ENCODE measurements at regions not wholly inside any gene's neighbourhood (a gene's known extent, or its start where the extent isn't known, plus 50 kb on each side); places are given as distances from the start of the nearest gene placed in this dataset.
A peak's percentile ranks its signal among the peaks of the same experiment; 100 is the strongest.
"Not testable (repeated sequence)": the region's sequence is repeated elsewhere in the genome, so short reads cannot be mapped to it uniquely, and the experiment has no call there.

GRCh38 chr5:34180940-34181614 lies 138.1 kb upstream of the C1QTNF3 start:
- H3K27me3 ChIP-seq (ENCODE audit: insufficient read depth, poor library complexity, severe bottlenecking); H3K27ac ChIP-seq (replicated peaks); DNase-seq (ENCODE audit: low read depth in 1 of 2, low spot score in 1 of 2); H3K4me3 ChIP-seq (replicated peaks; ENCODE audit: insufficient read depth, low read length): not testable (repeated sequence)

GRCh38 chr5:34185005-34185404 lies 142.0 kb upstream of the C1QTNF3 start:
- H3K4me3 ChIP-seq (replicated peaks; ENCODE audit: insufficient read depth, low read length); H3K27ac ChIP-seq (replicated peaks); H3K27me3 ChIP-seq (ENCODE audit: insufficient read depth, poor library complexity, severe bottlenecking); DNase-seq (ENCODE audit: low read depth in 1 of 2, low spot score in 1 of 2): not testable (repeated sequence)

- not testable (repeated sequence) for H3K27me3 ChIP-seq (ENCODE audit: insufficient read depth, poor library complexity, severe bottlenecking); H3K27ac ChIP-seq (replicated peaks); H3K4me3 ChIP-seq (replicated peaks; ENCODE audit: insufficient read depth, low read length)
- DNase-seq (ENCODE audit: low read depth in 1 of 2, low spot score in 1 of 2), result peak in 1 of 2 experiments; percentile 6
Observed at GRCh38 chr5:34185572-34185971, 142.6 kb upstream of the C1QTNF3 start.

GRCh38 chr5:34186108-34186507 lies 143.1 kb upstream of the C1QTNF3 start:
- not testable (repeated sequence) for H3K27ac ChIP-seq (replicated peaks); H3K27me3 ChIP-seq (ENCODE audit: insufficient read depth, poor library complexity, severe bottlenecking); H3K4me3 ChIP-seq (replicated peaks; ENCODE audit: insufficient read depth, low read length)
- peak in 1 of 2 experiments; percentile 15 for DNase-seq (ENCODE audit: low read depth in 1 of 2, low spot score in 1 of 2)

GRCh38 chr5:34186865-34187264 lies 143.9 kb upstream of the C1QTNF3 start:
- not testable (repeated sequence) for H3K27ac ChIP-seq (replicated peaks); H3K27me3 ChIP-seq (ENCODE audit: insufficient read depth, poor library complexity, severe bottlenecking); H3K4me3 ChIP-seq (replicated peaks; ENCODE audit: insufficient read depth, low read length)
- DNase-seq (ENCODE audit: low read depth in 1 of 2, low spot score in 1 of 2), result peak in 1 of 2 experiments; percentile 6

- H3K27me3 ChIP-seq (ENCODE audit: insufficient read depth, poor library complexity, severe bottlenecking); H3K27ac ChIP-seq (replicated peaks); H3K4me3 ChIP-seq (replicated peaks; ENCODE audit: insufficient read depth, low read length): not testable (repeated sequence)
- DNase-seq (ENCODE audit: low read depth in 1 of 2, low spot score in 1 of 2), result peak in 1 of 2 experiments; percentile 17
Observed at GRCh38 chr5:34187441-34187840, 144.4 kb upstream of the C1QTNF3 start.

GRCh38 chr5:34188001-34188822 lies 145.2 kb upstream of the C1QTNF3 start:
- not testable (repeated sequence) for H3K27ac ChIP-seq (replicated peaks); H3K27me3 ChIP-seq (ENCODE audit: insufficient read depth, poor library complexity, severe bottlenecking); H3K4me3 ChIP-seq (replicated peaks; ENCODE audit: insufficient read depth, low read length)
- DNase-seq (ENCODE audit: low read depth in 1 of 2, low spot score in 1 of 2), result peak; percentile 55 to 84

- H3K4me3 ChIP-seq (replicated peaks; ENCODE audit: insufficient read depth, low read length); H3K27me3 ChIP-seq (ENCODE audit: insufficient read depth, poor library complexity, severe bottlenecking); H3K27ac ChIP-seq (replicated peaks): not testable (repeated sequence)
- DNase-seq (ENCODE audit: low read depth in 1 of 2, low spot score in 1 of 2), result peak in 1 of 2 experiments; percentile 25
Observed at GRCh38 chr5:34189246-34189645, 146.2 kb upstream of the C1QTNF3 start.

- H3K27ac ChIP-seq (replicated peaks); H3K4me3 ChIP-seq (replicated peaks; ENCODE audit: insufficient read depth, low read length); H3K27me3 ChIP-seq (ENCODE audit: insufficient read depth, poor library complexity, severe bottlenecking): not testable (repeated sequence)
- DNase-seq (ENCODE audit: low read depth in 1 of 2, low spot score in 1 of 2), result peak in 1 of 2 experiments; percentile 21
Observed at GRCh38 chr5:34189752-34190411, 146.9 kb upstream of the C1QTNF3 start.

GRCh38 chr5:34190466-34190865 lies 147.5 kb upstream of the C1QTNF3 start:
- not testable (repeated sequence) for H3K4me3 ChIP-seq (replicated peaks; ENCODE audit: insufficient read depth, low read length); H3K27ac ChIP-seq (replicated peaks)
- DNase-seq (ENCODE audit: low read depth in 1 of 2, low spot score in 1 of 2), result peak in 1 of 2 experiments; percentile 22

GRCh38 chr5:34191279-34191744 lies 148.3 kb upstream of the C1QTNF3 start:
- peak in 1 of 2 experiments; percentile 20 for DNase-seq (ENCODE audit: low read depth in 1 of 2, low spot score in 1 of 2)
- not testable (repeated sequence) for H3K27me3 ChIP-seq (ENCODE audit: insufficient read depth, poor library complexity, severe bottlenecking); H3K27ac ChIP-seq (replicated peaks); H3K4me3 ChIP-seq (replicated peaks; ENCODE audit: insufficient read depth, low read length)

More at GRCh38 chr5:34190466-34190865, 147.5 kb upstream of the C1QTNF3 start:
- not testable (repeated sequence) for H3K27me3 ChIP-seq (ENCODE audit: insufficient read depth, poor library complexity, severe bottlenecking)

Measured in HL-60 (cell line).